22Rv1 (cell line): ENCODE measurements at regions not wholly inside any gene's neighbourhood (a gene's known extent, or its start where the extent isn't known, plus 50 kb on each side); places are given as distances from the start of the nearest gene placed in this dataset.

Experiments
- H3K27ac ChIP-seq: fragments of 450-650 bp; 2 replicates; pipeline ENCODE4 v1.5.1; 2017
- CTCF ChIP-seq: fragments of 450-650 bp; IDR thresholded peaks from 2 replicates; pipeline ENCODE4 v1.5.1; 2017; ENCODE audit warnings: mild to moderate bottlenecking
- ZFX ChIP-seq: fragments of 450-650 bp; IDR thresholded peaks from 2 replicates; pipeline ENCODE4 v1.6.1; 2017; ENCODE audit warnings: antibody characterized with exemption, borderline replicate concordance

GRCh38 chr4:188299161-188299560, 159.9 kb downstream of the TRIML1 start:
- H3K27ac ChIP-seq = no peak overlapping the region
- TF ChIP-seq CTCF (no peak), ZFX (no peak)

- no peak overlapping the region for H3K27ac ChIP-seq
- TF ChIP-seq CTCF (no peak), ZFX (no peak)
Measured at GRCh38 chr4:188300385-188300784, 161.1 kb downstream of the TRIML1 start.

GRCh38 chr4:188305690-188306089, 166.4 kb downstream of the TRIML1 start:
- no peak overlapping the region for H3K27ac ChIP-seq
- TF ChIP-seq CTCF = no peak
- TF ChIP-seq ZFX = no peak

- no peak for TF ChIP-seq CTCF
- TF ChIP-seq ZFX = no peak
- H3K27ac ChIP-seq = no peak overlapping the region
Measured at GRCh38 chr4:188307591-188307990, 168.3 kb downstream of the TRIML1 start.

GRCh38 chr4:188308142-188308541, 168.9 kb downstream of the TRIML1 start:
- H3K27ac ChIP-seq = no peak overlapping the region
- no peak for TF ChIP-seq CTCF
- TF ChIP-seq ZFX = no peak

GRCh38 chr4:188316391-188316790, 177.2 kb downstream of the TRIML1 start:
- H3K27ac ChIP-seq = no peak overlapping the region
- TF ChIP-seq CTCF (no peak), ZFX (no peak)

- no peak for TF ChIP-seq ZFX
- TF ChIP-seq CTCF = no peak
- H3K27ac ChIP-seq = no peak overlapping the region
Measured at GRCh38 chr4:188328966-188329365, 189.7 kb downstream of the TRIML1 start.
